Fibroblast of villous mesenchyme (primary cell): ENCODE measurements at regions not wholly inside any gene's neighbourhood (a gene's known extent, or its start where the extent isn't known, plus 50 kb on each side); places are given as distances from the start of the nearest gene placed in this dataset.

Experiments
- DNase-seq: peaks from one replicate; pipeline ENCODE4 v3.0.0-alpha.2; 2010; ENCODE audit warnings: low read depth
- H3K4me3 ChIP-seq: 2 replicates; pipeline ENCODE4 v1.5.1; 2011; ENCODE audit warnings: low read depth, mild to moderate bottlenecking, low read length
- CTCF ChIP-seq: IDR thresholded peaks from 2 replicates; pipeline ENCODE4 v1.5.1; 2012; ENCODE audit warnings: low read depth, mild to moderate bottlenecking, low read length; ENCODE audit not compliant: insufficient read depth

- DNase-seq = no peak
- no peak overlapping the region for H3K4me3 ChIP-seq
- TF ChIP-seq CTCF = no peak
Observed at GRCh38 chr6:94041945-94042709, 622.8 kb upstream of the EPHA7 start.

- DNase-seq = no peak
- no peak for TF ChIP-seq CTCF
- H3K4me3 ChIP-seq = no peak overlapping the region
Observed at GRCh38 chr6:94036024-94036423, 616.7 kb upstream of the EPHA7 start.

GRCh38 chr6:94027374-94027773, 608.0 kb upstream of the EPHA7 start:
- DNase-seq = no peak
- no peak for TF ChIP-seq CTCF
- H3K4me3 ChIP-seq = no peak overlapping the region

- H3K4me3 ChIP-seq = no peak overlapping the region
- DNase-seq = no peak
- no peak for TF ChIP-seq CTCF
Observed at GRCh38 chr6:94026575-94026974, 607.2 kb upstream of the EPHA7 start.

- no peak for TF ChIP-seq CTCF
- no peak for DNase-seq
- no peak overlapping the region for H3K4me3 ChIP-seq
Observed at GRCh38 chr6:94005835-94006234, 586.5 kb upstream of the EPHA7 start.

GRCh38 chr6:93992976-93993375, 573.6 kb upstream of the EPHA7 start:
- TF ChIP-seq CTCF = no peak
- H3K4me3 ChIP-seq = no peak overlapping the region
- no peak for DNase-seq

- TF ChIP-seq CTCF = no peak
- H3K4me3 ChIP-seq = no peak overlapping the region
- no peak for DNase-seq
Observed at GRCh38 chr6:93989630-93990029, 570.3 kb upstream of the EPHA7 start.
